ENCODE measurements at regions not wholly inside any gene's neighbourhood (a gene's known extent, or its start where the extent isn't known, plus 50 kb on each side); places are given as distances from the start of the nearest gene placed in this dataset.

GRCh38 chr16:64397945-64398508 is 723.8 kb downstream of the CDH11 start:
- TF ChIP-seq CTCF (IDR thresholded peaks at IDR 0.05): no peak
- TF ChIP-seq POLR2A (IDR thresholded peaks at IDR 0.05): no peak

Measured in uterus (tissue), 2 donors.